Body of pancreas (tissue), 4 donors: ENCODE measurements at regions not wholly inside any gene's neighbourhood (a gene's known extent, or its start where the extent isn't known, plus 50 kb on each side); places are given as distances from the start of the nearest gene placed in this dataset.

ENCODE experiments used
- POLR2A ChIP-seq, 3 donors: fragments of 450-650 bp; IDR thresholded peaks; one replicate each; pipeline ENCODE4 v1.6.1; 2016; ENCODE audit warnings: antibody characterized with exemption in 3 of 3, mild to moderate bottlenecking in 2 of 3
- TF ChIP-seq, protein P1 (sequence below), 7 experiments: fragments of 450-650 bp in 4 of 7; fragments of 200-600 bp in 3 of 7; sonication (generic) in 3 of 7; IDR thresholded peaks; one replicate each; pipeline ENCODE4 v1.5.1; 2016 to 2019; ENCODE audit warnings: antibody characterized with exemption in 7 of 7

DNA sequence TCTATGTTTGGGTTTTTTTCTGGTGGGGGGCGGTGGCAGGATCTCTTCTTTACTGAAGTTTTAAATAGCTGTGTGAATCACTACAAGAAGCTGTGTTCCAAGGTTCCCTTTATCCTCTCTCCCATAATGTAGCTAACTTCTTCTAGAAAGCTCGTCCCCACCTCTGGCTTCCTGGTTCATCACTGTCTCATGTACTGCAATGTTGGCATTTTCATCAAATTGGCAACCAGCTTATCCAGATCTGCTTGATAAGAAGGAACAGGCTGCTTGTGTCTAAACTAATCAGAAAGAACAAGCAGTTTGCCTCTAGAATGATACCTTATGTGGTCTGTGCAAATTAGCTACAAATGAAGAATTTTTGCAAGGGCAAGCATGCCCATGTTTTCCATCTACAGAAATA lies 130.8 kb downstream of the WT1 start:
- TF ChIP-seq, protein P1, sequence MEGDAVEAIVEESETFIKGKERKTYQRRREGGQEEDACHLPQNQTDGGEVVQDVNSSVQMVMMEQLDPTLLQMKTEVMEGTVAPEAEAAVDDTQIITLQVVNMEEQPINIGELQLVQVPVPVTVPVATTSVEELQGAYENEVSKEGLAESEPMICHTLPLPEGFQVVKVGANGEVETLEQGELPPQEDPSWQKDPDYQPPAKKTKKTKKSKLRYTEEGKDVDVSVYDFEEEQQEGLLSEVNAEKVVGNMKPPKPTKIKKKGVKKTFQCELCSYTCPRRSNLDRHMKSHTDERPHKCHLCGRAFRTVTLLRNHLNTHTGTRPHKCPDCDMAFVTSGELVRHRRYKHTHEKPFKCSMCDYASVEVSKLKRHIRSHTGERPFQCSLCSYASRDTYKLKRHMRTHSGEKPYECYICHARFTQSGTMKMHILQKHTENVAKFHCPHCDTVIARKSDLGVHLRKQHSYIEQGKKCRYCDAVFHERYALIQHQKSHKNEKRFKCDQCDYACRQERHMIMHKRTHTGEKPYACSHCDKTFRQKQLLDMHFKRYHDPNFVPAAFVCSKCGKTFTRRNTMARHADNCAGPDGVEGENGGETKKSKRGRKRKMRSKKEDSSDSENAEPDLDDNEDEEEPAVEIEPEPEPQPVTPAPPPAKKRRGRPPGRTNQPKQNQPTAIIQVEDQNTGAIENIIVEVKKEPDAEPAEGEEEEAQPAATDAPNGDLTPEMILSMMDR (IDR thresholded peaks at IDR 0.05): no peak
- no peak for TF ChIP-seq POLR2A (IDR thresholded peaks at IDR 0.05)
